Stimulated activated CD4-positive, alpha-beta T cell treated with anti-CD3 and anti-CD28 coated beads, Interleukin-2, amount 100 ng/mL, for 48 hours (primary cell): ENCODE measurements at regions not wholly inside any gene's neighbourhood (a gene's known extent, or its start where the extent isn't known, plus 50 kb on each side); places are given as distances from the start of the nearest gene placed in this dataset.

ENCODE experiments used
- DNase-seq, 2 donors: peaks; one replicate each; pipeline ENCODE4 v3.0.0-alpha.2; 2020

DNA sequence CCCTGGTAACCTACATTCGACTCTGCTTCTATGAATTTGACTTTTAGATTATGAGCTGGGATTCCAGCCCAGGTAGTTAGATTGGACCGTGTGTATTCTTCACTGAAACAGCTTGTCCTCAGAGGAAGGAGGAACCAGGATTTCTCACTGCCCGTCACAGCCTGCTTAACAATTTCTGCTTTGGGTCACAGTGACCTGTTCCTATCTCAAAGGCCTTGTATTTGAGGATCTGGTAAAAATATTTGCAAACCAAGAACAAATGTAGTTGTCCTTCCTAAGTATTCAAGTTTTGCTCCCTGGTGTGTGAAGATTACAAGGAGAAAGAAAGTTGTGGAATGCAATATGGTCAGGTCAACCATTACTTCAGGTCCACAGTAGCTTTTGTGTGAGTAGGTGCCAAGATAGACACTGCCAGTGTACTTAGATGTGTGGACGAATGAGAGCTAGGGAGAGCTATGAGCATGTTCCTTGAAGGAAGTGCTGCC is 55.1 kb downstream of the KIF4B start:
- DNase-seq = no peak

DNA sequence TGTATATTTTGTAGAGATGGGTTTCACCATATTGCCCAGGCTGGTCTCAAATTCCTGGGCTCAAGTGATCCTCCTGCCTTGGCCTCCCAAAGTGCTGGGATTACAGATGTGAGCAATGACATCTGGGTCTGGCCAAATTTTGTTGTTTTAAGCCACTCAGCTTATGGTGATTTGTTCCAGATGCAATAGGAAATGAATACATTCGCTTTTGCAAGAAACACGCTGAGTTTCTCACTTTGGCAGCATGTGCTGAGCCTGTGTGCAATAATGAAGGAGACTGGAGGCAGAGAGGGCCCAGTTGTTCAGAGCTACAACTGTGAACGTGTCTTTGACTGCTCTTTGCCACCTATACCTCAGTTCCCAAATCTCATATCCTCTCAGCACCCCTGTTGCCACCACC is 56.4 kb downstream of the KIF4B start:
- no peak for DNase-seq

- DNase-seq = no peak
Measured at GRCh38 chr5:155070781-155071180, 57.2 kb downstream of the KIF4B start.

DNA sequence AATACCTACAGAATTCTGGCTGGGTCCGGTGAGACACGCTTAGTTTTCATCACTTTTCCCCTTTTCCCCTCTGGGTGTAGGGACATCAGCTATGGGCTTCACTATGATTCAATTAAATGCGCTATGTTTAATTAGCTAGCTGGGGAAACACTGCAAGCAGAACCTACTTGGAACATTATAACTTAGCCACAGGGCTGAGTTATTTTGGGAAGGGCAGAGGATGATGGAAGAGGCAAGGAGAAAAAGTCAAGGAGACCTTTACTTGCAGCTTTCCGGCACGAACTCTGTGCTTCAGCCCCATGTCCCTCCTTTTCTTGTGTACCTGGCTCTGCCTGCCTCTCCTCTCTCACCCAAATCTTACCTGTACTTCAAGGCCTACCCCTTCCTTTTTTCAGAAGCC is 62.8 kb downstream of the KIF4B start:
- DNase-seq = no peak

DNA sequence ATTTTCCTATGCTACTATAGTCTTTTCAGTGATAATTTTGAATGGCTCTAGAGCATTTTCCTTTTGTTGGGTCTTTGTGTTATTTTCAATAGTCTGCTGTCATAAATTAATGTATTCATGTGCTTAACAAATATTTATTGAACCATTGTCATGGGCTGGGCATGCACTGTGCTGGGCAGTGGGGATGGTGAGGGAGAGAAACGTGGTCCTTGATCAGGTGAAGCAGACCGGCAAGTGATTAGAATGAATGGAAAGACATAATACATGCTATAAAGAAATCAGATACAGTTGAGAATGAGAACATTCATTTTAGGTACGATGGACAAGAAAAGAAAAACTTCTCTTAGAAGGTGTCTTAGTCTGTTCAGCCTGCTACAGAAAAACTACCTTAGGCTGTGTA is 66.1 kb downstream of the KIF4B start:
- DNase-seq = no peak

- DNase-seq = no peak
Measured at GRCh38 chr5:155080721-155081120, 67.2 kb downstream of the KIF4B start.

DNA sequence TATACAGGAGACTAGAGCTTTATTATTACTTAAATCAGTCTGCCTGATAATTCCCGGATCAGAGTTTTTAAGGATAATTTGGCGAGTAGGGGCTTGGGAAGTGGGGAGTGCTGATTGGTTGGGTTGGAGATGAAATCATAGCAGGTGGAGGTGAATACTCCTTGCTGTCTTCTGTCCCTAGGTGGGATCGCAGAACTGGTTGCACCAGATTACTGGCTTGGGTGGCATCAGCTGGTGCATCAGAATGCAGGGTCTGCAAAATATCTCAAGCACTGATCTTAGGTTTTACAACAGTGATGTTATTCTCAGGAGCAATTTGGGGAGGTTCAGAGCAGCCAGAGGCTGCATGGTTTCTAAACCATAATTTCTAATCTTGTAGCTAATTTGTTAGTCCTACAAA is 68.1 kb downstream of the KIF4B start:
- no peak for DNase-seq

DNA sequence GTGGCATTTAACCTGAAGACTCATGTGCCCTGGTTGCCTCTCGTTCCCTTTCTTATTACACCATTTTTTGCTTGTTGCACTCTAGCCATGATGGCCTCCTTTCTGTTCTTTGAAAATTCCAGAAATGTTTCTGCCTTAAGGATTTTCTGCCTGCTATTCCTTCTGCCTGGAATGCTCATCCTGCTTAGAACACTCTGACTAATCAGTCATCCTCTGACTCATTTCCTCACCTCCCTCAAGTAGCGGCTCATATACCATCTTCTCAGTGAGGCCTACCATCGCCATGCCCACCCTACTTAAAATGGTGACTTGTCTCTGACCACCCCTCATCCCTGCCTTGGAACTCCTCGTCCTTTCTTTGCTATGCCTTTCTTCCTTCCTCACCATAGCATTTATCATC is 68.8 kb downstream of the KIF4B start:
- no peak for DNase-seq

GRCh38 chr5:155085282-155085989 is 71.9 kb downstream of the KIF4B start:
- DNase-seq = no peak

GRCh38 chr5:155087036-155087435 is 73.5 kb downstream of the KIF4B start:
- DNase-seq = no peak

- no peak for DNase-seq
Measured at GRCh38 chr5:155088811-155089210, 75.3 kb downstream of the KIF4B start.

GRCh38 chr5:155089643-155090042 is 76.1 kb downstream of the KIF4B start:
- no peak for DNase-seq

GRCh38 chr5:155091063-155091648 is 77.6 kb downstream of the KIF4B start:
- no peak for DNase-seq

DNA sequence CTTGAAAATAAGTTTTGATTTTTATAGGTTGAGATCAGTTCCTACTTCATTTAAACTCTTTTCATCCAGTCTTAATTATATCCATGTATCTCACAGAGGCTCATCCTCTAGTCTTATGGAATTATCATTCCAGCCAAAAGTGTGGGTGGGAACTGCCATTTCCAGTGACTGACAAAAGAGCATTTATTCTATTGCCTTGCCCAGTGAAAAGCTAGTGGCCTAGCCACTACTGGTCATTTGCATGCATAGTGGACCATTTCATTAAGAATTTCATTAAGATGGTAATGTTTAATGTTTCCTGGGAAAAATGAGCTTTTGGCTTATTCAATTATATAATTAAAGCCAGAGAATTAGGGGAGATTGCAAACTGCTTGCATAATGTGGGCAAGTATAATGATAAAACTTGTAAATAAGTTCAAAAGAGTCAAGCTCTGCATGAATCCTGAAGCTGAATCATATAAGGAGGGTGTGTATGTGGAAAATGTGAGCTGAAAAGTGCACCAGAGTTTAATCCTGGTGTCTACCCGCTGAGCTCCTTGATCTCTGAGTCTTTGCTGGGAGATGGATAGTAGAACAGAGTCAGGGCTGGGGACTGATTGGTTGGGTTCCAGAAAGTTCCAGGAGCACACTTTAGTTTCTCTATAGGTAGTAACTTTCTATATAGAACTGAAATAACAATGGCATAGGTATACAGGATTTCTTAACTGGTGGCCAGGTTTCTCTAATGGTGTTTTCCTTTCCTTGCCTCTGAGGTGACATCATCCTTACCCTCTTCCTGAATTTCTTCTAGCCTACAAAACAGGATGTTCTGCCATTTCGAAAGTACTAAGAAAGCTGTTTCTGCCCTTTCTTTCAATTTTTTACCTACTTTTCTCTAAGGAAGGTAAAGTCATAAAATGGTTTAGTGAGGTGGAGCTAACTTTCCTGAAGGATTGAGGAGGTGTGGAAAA is 78.5 kb downstream of the KIF4B start:
- DNase-seq = no peak

- no peak for DNase-seq
Measured at GRCh38 chr5:155094455-155094854, 80.9 kb downstream of the KIF4B start.

DNA sequence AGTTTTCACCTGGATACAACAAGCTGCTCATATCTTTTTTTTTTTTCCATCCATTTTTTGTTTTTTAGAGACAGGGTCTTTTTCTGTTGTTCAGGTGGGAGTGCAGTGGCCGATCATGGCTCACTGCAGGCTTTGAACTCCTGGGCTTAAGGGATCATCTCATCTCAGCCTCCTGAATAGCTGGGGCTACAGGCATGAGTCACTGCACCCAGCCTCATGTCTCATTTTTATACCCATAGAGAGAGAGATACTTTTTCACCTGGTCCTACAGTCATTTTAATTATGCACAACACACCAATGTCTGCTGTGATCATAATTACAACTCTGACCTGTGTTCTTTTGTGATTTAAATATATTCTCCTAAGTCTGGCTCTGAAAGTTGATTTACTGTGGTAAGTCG is 84.4 kb downstream of the KIF4B start:
- no peak for DNase-seq

- no peak for DNase-seq
Measured at GRCh38 chr5:155098433-155098832, 84.9 kb downstream of the KIF4B start.

DNA sequence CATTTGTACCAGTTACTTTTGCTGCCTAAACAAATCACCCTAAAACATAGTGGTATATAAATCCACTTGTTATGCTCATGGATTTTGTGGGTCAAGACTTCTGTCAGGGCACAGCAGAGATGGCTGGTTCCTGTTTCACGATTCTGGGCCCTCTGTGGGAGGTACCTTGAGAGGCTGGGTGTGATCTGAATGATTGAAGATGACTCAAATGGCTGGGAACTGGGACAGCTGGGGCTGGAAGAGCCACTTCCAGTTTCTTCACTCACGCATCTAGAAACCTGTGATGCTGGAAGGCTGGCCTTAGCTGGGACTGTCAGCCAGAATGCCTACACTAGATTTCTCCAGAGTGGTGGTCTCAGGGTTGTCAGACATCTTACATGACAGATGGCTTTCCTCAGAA is 88.1 kb downstream of the KIF4B start:
- DNase-seq = no peak

GRCh38 chr5:155103146-155103545 is 89.6 kb downstream of the KIF4B start:
- no peak for DNase-seq

- DNase-seq = no peak
Measured at GRCh38 chr5:155104441-155104840, 90.9 kb downstream of the KIF4B start.

- DNase-seq = no peak
Measured at GRCh38 chr5:155106221-155106620, 92.7 kb downstream of the KIF4B start.

GRCh38 chr5:155113888-155114287 is 100.3 kb downstream of the KIF4B start:
- DNase-seq = no peak

DNA sequence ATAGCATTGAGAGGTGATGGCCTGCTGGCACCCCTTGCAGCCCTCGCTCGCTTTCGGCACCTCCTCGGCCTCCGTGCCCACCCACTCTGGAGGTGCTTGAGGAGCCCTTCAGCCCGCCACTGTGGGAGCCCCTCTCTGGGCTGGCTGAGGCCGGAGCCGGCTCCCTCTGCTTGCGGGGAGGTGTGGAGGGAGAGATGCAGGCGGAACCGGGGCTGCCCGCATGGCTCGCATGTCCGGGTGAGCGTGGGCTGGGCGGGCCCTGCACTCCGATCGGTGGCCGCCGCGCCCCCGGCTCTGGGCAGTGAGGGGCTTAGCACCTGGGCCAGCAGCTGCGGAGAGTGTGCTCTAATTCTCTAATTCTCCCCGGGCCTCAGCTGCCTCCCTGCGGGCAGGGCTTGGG is 101.1 kb downstream of the KIF4B start:
- no peak for DNase-seq
